B cell (primary cell): ENCODE measurements at regions not wholly inside any gene's neighbourhood (a gene's known extent, or its start where the extent isn't known, plus 50 kb on each side); places are given as distances from the start of the nearest gene placed in this dataset.

Source experiments
- EZH2 ChIP-seq: IDR thresholded peaks from 2 replicates; pipeline ENCODE4 v1.6.1; 2012; ENCODE audit warnings: borderline replicate concordance, low read depth, mild to moderate bottlenecking, moderate library complexity, low read length; ENCODE audit not compliant: insufficient read depth, poor library complexity, severe bottlenecking
- TF ChIP-seq, protein P1 (sequence below): fragments of 200-600 bp; IDR thresholded peaks from one replicate; pipeline ENCODE4 v1.8.0; 2022; ENCODE audit warnings: antibody characterized with exemption, mild to moderate bottlenecking

GRCh38 chr6:92849636-92850035 lies 569.7 kb downstream of the EPHA7 start:
- TF ChIP-seq EZH2: no peak
- TF ChIP-seq, protein P1, sequence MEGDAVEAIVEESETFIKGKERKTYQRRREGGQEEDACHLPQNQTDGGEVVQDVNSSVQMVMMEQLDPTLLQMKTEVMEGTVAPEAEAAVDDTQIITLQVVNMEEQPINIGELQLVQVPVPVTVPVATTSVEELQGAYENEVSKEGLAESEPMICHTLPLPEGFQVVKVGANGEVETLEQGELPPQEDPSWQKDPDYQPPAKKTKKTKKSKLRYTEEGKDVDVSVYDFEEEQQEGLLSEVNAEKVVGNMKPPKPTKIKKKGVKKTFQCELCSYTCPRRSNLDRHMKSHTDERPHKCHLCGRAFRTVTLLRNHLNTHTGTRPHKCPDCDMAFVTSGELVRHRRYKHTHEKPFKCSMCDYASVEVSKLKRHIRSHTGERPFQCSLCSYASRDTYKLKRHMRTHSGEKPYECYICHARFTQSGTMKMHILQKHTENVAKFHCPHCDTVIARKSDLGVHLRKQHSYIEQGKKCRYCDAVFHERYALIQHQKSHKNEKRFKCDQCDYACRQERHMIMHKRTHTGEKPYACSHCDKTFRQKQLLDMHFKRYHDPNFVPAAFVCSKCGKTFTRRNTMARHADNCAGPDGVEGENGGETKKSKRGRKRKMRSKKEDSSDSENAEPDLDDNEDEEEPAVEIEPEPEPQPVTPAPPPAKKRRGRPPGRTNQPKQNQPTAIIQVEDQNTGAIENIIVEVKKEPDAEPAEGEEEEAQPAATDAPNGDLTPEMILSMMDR: no peak
